ENCODE measurements at regions not wholly inside any gene's neighbourhood (a gene's known extent, or its start where the extent isn't known, plus 50 kb on each side); places are given as distances from the start of the nearest gene placed in this dataset.

DNA sequence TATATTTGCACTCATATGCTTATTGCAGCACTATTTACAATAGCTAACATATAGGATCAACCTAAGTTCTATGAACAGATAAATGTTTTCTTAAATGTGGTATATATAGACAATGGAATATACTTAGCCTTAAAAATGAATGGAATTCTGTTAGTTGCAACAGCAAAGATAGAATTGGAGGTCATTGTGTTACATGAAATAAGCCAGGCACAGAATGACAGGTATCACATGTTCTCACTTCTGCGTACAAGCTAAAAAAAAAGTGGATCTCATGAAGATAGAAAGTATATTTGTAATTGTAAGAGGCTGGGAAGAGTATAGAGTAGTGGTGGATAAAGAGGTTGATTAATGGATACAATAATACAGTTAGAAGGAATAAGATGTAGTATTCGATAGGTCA is 255.5 kb upstream of the SETBP1 start:
- no peak for TF ChIP-seq POLR2AphosphoS5 (IDR thresholded peaks at IDR 0.05; ENCODE audit: low read depth, low read length)
- TF ChIP-seq TAF1 (IDR thresholded peaks at IDR 0.05; ENCODE audit: borderline replicate concordance, low read depth, low read length), result no peak
